H1 (cell line): ENCODE measurements at regions not wholly inside any gene's neighbourhood (a gene's known extent, or its start where the extent isn't known, plus 50 kb on each side); places are given as distances from the start of the nearest gene placed in this dataset.
A peak's percentile ranks its signal among the peaks of the same experiment; 100 is the strongest.

Experiments
- CTCF ChIA-PET: fragments of 300-600 bp; sonication (Branson Sonifier 250); formaldehyde crosslinking; loops from one replicate; lab custom pipeline; 2021; ENCODE audit not compliant: partially characterized antibody; lab: Charles Lee
- POLR2A ChIA-PET: fragments of 300-600 bp; sonication (Branson Sonifier 250); formaldehyde crosslinking; loops from one replicate; lab custom pipeline; 2021; ENCODE audit warnings: inconsistent platforms; ENCODE audit not compliant: partially characterized antibody; lab: Charles Lee
- DNase-seq, 2 experiments: peaks; one replicate each; pipeline versions ENCODE4 v3.0.0 to v3.0.0-alpha.2; 2010 to 2022; ENCODE audit warnings: low spot score in 2 of 2, low read depth in 1 of 2, mixed read lengths in 1 of 2
- FAIRE-seq: peaks from 2 replicates; lab custom pipeline; 2011; peaks lifted over from hg19 to GRCh38; lab: Jason Lieb, UNC
- H2AFZ ChIP-seq: 2 replicates; pipeline ENCODE4 v1.8.1; 2012; ENCODE audit warnings: low read length, inconsistent platforms
- H2AK5ac ChIP-seq: 2 replicates; pipeline ENCODE4 v1.6.1; 2013; ENCODE audit warnings: low read depth, low read length
- H2BK120ac ChIP-seq: replicated peaks from 2 replicates; pipeline ENCODE3; 2013; ENCODE audit warnings: low read depth, low read length, inconsistent platforms
- H2BK12ac ChIP-seq: 2 replicates; pipeline ENCODE4 v1.6.1; 2013; ENCODE audit warnings: low read depth, low read length
- H2BK15ac ChIP-seq: 2 replicates; pipeline ENCODE4 v1.6.1; 2013; ENCODE audit warnings: low read length
- H2BK20ac ChIP-seq: 2 replicates; pipeline ENCODE4 v1.6.1; 2013; ENCODE audit warnings: low read length
- H2BK5ac ChIP-seq: 2 replicates; pipeline ENCODE4 v1.6.1; 2013; ENCODE audit warnings: low read depth, low read length
- H3K14ac ChIP-seq: 2 replicates; pipeline ENCODE4 v1.6.1; 2013; ENCODE audit warnings: inconsistent platforms; ENCODE audit not compliant: insufficient read length
- H3K18ac ChIP-seq: 2 replicates; pipeline ENCODE4 v1.6.1; 2013; ENCODE audit warnings: low read length; ENCODE audit errors: extremely low read depth
- H3K23ac ChIP-seq: 2 replicates; pipeline ENCODE4 v1.6.1; 2013; ENCODE audit warnings: inconsistent platforms; ENCODE audit not compliant: insufficient read length
- H3K23me2 ChIP-seq: 2 replicates; pipeline ENCODE4 v1.6.1; 2013; ENCODE audit warnings: low read depth, low read length
- H3K27ac ChIP-seq: 2 replicates; pipeline ENCODE4 v1.6.1; 2011; ENCODE audit warnings: low read depth, low read length, inconsistent platforms
- H3K27me3 ChIP-seq, 4 experiments: replicated peaks in 1 of 4; 1 replicate in 1 of 4; 2 replicates in 3 of 4; pipeline versions ENCODE4 v1.6.1 to v1.8.1; 2011 to 2013; ENCODE audit warnings: low read length in 3 of 4, mild to moderate bottlenecking in 3 of 4, inconsistent platforms in 2 of 4, mixed read lengths in 2 of 4, moderate library complexity in 1 of 4; ENCODE audit not compliant: control insufficient read depth in 3 of 4, insufficient read depth in 3 of 4; ENCODE audit errors: extremely low read depth in 1 of 4
- H3K36me3 ChIP-seq, 4 experiments: 2 replicates each; pipeline versions ENCODE4 v1.6.1 to v1.8.1; 2011 to 2013; ENCODE audit warnings: mild to moderate bottlenecking in 4 of 4, low read length in 3 of 4, moderate library complexity in 2 of 4, control low read depth in 1 of 4, inconsistent platforms in 1 of 4; ENCODE audit not compliant: insufficient read depth in 4 of 4, control insufficient read depth in 2 of 4
- H3K4ac ChIP-seq: replicated peaks from 2 replicates; pipeline ENCODE3; 2013; ENCODE audit warnings: low read length, low read depth, mixed read lengths, inconsistent platforms; ENCODE audit not compliant: insufficient read length
- H3K4me1 ChIP-seq, 4 experiments: replicated peaks in 1 of 4; 1 replicate in 1 of 4; 2 replicates in 3 of 4; pipeline versions ENCODE4 v1.6.1 to v1.8.1; 2011 to 2013; ENCODE audit warnings: low read length in 3 of 4, inconsistent platforms in 2 of 4, mixed read lengths in 1 of 4; ENCODE audit not compliant: insufficient read depth in 4 of 4, control insufficient read depth in 3 of 4
- H3K4me2 ChIP-seq, 2 experiments: 2 replicates each; pipeline versions ENCODE4 v1.6.1 to v1.8.1; 2011 to 2013; ENCODE audit warnings: low read depth in 2 of 2, low read length in 2 of 2, control low read depth in 1 of 2, inconsistent platforms in 1 of 2, mild to moderate bottlenecking in 1 of 2; ENCODE audit not compliant: insufficient read depth in 1 of 2
- H3K4me3 ChIP-seq, 4 experiments: fragments of 200-600, 300-600 bp in 1 of 4; sonication (generic), shearing (Covaris generic), sonication (Bioruptor Twin) in 1 of 4; 2 replicates each; pipeline versions ENCODE4 v1.5.1 to v1.8.1; 2011 to 2016; ENCODE audit warnings: low read length in 4 of 4, low read depth in 3 of 4, control low read depth in 2 of 4, inconsistent platforms in 2 of 4, mild to moderate bottlenecking in 2 of 4, mixed read lengths in 1 of 4, moderate library complexity in 1 of 4; ENCODE audit not compliant: insufficient read depth in 2 of 4; ENCODE audit errors: extremely low read depth in 1 of 4
- H3K56ac ChIP-seq: replicated peaks from 2 replicates; pipeline ENCODE3; 2013; ENCODE audit warnings: low read depth, mild to moderate bottlenecking, mixed read lengths, low read length, inconsistent platforms; ENCODE audit not compliant: insufficient read length
- H3K79me1 ChIP-seq: 2 replicates; pipeline ENCODE4 v1.6.1; 2013; ENCODE audit warnings: low read depth, low read length, control low read depth
- H3K79me2 ChIP-seq, 2 experiments: 2 replicates each; pipeline versions ENCODE4 v1.6.1 to v1.8.1; 2012 to 2013; ENCODE audit warnings: low read length in 2 of 2, mild to moderate bottlenecking in 2 of 2, inconsistent platforms in 1 of 2; ENCODE audit not compliant: insufficient read depth in 2 of 2, control insufficient read depth in 1 of 2
- H3K9ac ChIP-seq, 4 experiments: replicated peaks in 1 of 4; 1 replicate in 1 of 4; 2 replicates in 3 of 4; pipeline versions ENCODE4 v1.6.1 to v1.8.1; 2011 to 2013; ENCODE audit warnings: low read depth in 3 of 4, low read length in 3 of 4, control low read depth in 2 of 4, mild to moderate bottlenecking in 2 of 4, moderate library complexity in 2 of 4, inconsistent platforms in 1 of 4; ENCODE audit errors: extremely low read depth in 1 of 4
- H3K9me3 ChIP-seq, 2 experiments: 2 replicates each; pipeline versions ENCODE4 v1.6.1 to v1.8.1; 2012 to 2013; ENCODE audit warnings: mild to moderate bottlenecking in 2 of 2, moderate library complexity in 2 of 2, control low read depth in 1 of 2, inconsistent platforms in 1 of 2, low read depth in 1 of 2, low read length in 1 of 2, mixed read lengths in 1 of 2; ENCODE audit not compliant: insufficient read depth in 2 of 2
- H4K20me1 ChIP-seq, 2 experiments: replicated peaks in 1 of 2; 2 replicates each; pipeline versions ENCODE3 to v1.8.1; 2011 to 2013; ENCODE audit warnings: inconsistent platforms in 2 of 2, low read length in 2 of 2, mild to moderate bottlenecking in 1 of 2; ENCODE audit not compliant: insufficient read depth in 2 of 2, control insufficient read depth in 1 of 2
- H4K5ac ChIP-seq: 2 replicates; pipeline ENCODE4 v1.6.1; 2013; ENCODE audit warnings: low read length, low read depth, mixed read lengths, inconsistent platforms; ENCODE audit not compliant: insufficient read length
- H4K8ac ChIP-seq: 2 replicates; pipeline ENCODE4 v1.8.0; 2013; ENCODE audit warnings: mild to moderate bottlenecking, moderate library complexity, low read length, inconsistent platforms; ENCODE audit not compliant: insufficient read depth; ENCODE audit errors: extremely low read depth
- H4K91ac ChIP-seq: replicated peaks from 2 replicates; pipeline ENCODE3; 2013; ENCODE audit warnings: low read length, mixed read lengths, inconsistent platforms; ENCODE audit not compliant: insufficient read length
- BACH1 ChIP-seq: IDR thresholded peaks from 2 replicates; pipeline ENCODE4 v1.6.1; 2012; ENCODE audit warnings: low read length, improper control_type of control experiment
- CBX5 ChIP-seq: fragments of 300-800, 300-1000 bp; sonication (generic); IDR thresholded peaks from 2 replicates; pipeline ENCODE4 v1.7.1; 2016; ENCODE audit warnings: antibody characterized with exemption, low read length, low read depth
- E2F6 ChIP-seq: IDR thresholded peaks from 2 replicates; pipeline ENCODE4 v1.6.1; 2012; ENCODE audit warnings: inconsistent platforms
- KDM4A ChIP-seq: IDR thresholded peaks from one replicate; pipeline ENCODE4 v1.7.1; 2012; ENCODE audit warnings: low read depth, mild to moderate bottlenecking, moderate library complexity, low read length, inconsistent platforms; ENCODE audit not compliant: severe bottlenecking
- KDM5A ChIP-seq: fragments of 200-600 bp; IDR thresholded peaks from 2 replicates; pipeline ENCODE4 v1.7.1; 2012; ENCODE audit warnings: mild to moderate bottlenecking, low read length, inconsistent platforms, mixed read lengths
- MAX ChIP-seq: IDR thresholded peaks from 2 replicates; pipeline ENCODE4 v1.6.1; 2012; ENCODE audit warnings: inconsistent platforms
- POLR2AphosphoS5 ChIP-seq: IDR thresholded peaks from 2 replicates; pipeline ENCODE4 v1.6.1; 2011; ENCODE audit warnings: low read depth, low read length
- POU5F1 ChIP-seq: IDR thresholded peaks from 2 replicates; pipeline ENCODE4 v1.6.1; 2011; ENCODE audit warnings: low read depth, mild to moderate bottlenecking, low read length, moderate library complexity
- SAP30 ChIP-seq: fragments of 300-600 bp; sonication (generic); IDR thresholded peaks from 2 replicates; pipeline ENCODE4 v1.7.1; 2012; ENCODE audit warnings: low read length, moderate library complexity, mild to moderate bottlenecking, inconsistent platforms; ENCODE audit not compliant: insufficient read depth, insufficient replicate concordance
- SIX5 ChIP-seq: IDR thresholded peaks from 2 replicates; pipeline ENCODE4 v1.6.1; 2011; ENCODE audit warnings: mild to moderate bottlenecking, low read depth, low read length
- SUZ12 ChIP-seq: fragments of 200-600 bp; sonication (generic); IDR thresholded peaks from 2 replicates; pipeline ENCODE4 v1.6.1; 2012; ENCODE audit warnings: mild to moderate bottlenecking, inconsistent platforms, low read length, moderate library complexity, mixed read lengths
- TEAD4 ChIP-seq: IDR thresholded peaks from 2 replicates; pipeline ENCODE4 v1.6.1; 2012; ENCODE audit warnings: low read depth, low read length, inconsistent platforms, mixed read lengths
- WGBS, 2 experiments: shearing (Covaris generic) in 1 of 2; methylation state at CpG; one replicate each; pipeline versions ENCODE4 v1.1.6 to v1.1.7; 2013 to 2015; ENCODE audit warnings: low lambda C conversion rate in 2 of 2, mixed read lengths in 2 of 2, inconsistent platforms in 1 of 2, low coverage in 1 of 2, missing lambda C conversion rate in 1 of 2; ENCODE audit not compliant: insufficient replicate concordance in 2 of 2, insufficient coverage in 1 of 2, insufficient read length in 1 of 2; ENCODE audit errors: extremely low coverage in 1 of 2, missing lambda C conversion rate in 1 of 2; 5-methylcytosine and 5-hydroxymethylcytosine counted together

- no peak for TF ChIP-seq KDM5A
- no peak for TF ChIP-seq SUZ12
- no peak for TF ChIP-seq CBX5
- no peak for TF ChIP-seq MAX
- TF ChIP-seq E2F6 = no peak
- TF ChIP-seq POLR2AphosphoS5 = no peak
- TF ChIP-seq SIX5 = no peak
- no peak for TF ChIP-seq SAP30
- no peak for TF ChIP-seq POU5F1
- TF ChIP-seq BACH1 = no peak
- no peak for TF ChIP-seq TEAD4
- TF ChIP-seq KDM4A = no peak
- no peaks in the 10 kb centered on the region for H3K9me3 ChIP-seq
- 68% methylated on average over 3 of the region's 3 CpGs; no CpG with 5 or more reads in 1 of the 2 experiments for WGBS, 2 experiments
These were observed 750.4 kb downstream of the QKI start for GRCh38 chr6:164164876-164165275.

More at GRCh38 chr6:164164876-164165275, 750.4 kb downstream of the QKI start:
- CTCF ChIA-PET = interaction anchor here (0.6 to 1.6 kb wide), 7 partner anchors 9 to 762 kb away, joined by 3 to 5 read pairs (median 4); no protein-coding TSS in a partner anchor
- H3K56ac ChIP-seq = no peak overlapping the region
- H3K18ac ChIP-seq = no peak overlapping the region
- no peak overlapping the region for H3K4me2 ChIP-seq
- no peaks in the 10 kb centered on the region for H3K23me2 ChIP-seq
- no peak overlapping the region for H2BK20ac ChIP-seq
- H4K91ac ChIP-seq = no peak overlapping the region
- no peak overlapping the region for H2BK5ac ChIP-seq
- no peak overlapping the region for H3K4ac ChIP-seq
- H2AK5ac ChIP-seq = no peak overlapping the region
- H3K79me1 ChIP-seq = no peaks in the 10 kb centered on the region
- no peak overlapping the region for H3K27ac ChIP-seq
- peaks cover 0 to 4% (median 2%) of the 10 kb centered on the region in 4 experiments; a peak in 2 of 7 replicates for H3K4me1 ChIP-seq
- H4K5ac ChIP-seq = no peak overlapping the region
- H2BK12ac ChIP-seq = no peak overlapping the region
- H3K14ac ChIP-seq = no peak overlapping the region
- no peaks in the 10 kb centered on the region for H3K36me3 ChIP-seq
- no peak overlapping the region for H4K8ac ChIP-seq
- H2BK120ac ChIP-seq = peak overlapping the region; percentile 18
- H4K20me1 ChIP-seq = no peaks in the 10 kb centered on the region
- no peak overlapping the region for H3K23ac ChIP-seq
- H2BK15ac ChIP-seq = no peak overlapping the region
- H2AFZ ChIP-seq = no peak overlapping the region
- H3K4me3 ChIP-seq = no peak overlapping the region
- no peaks in the 10 kb centered on the region for H3K27me3 ChIP-seq
- POLR2A ChIA-PET = no interaction called here
- H3K79me2 ChIP-seq = no peaks in the 10 kb centered on the region
- no peak overlapping the region for H3K9ac ChIP-seq
- FAIRE-seq (no peak), DNase-seq (no peak)
